H1 (cell line): ENCODE measurements at regions not wholly inside any gene's neighbourhood (a gene's known extent, or its start where the extent isn't known, plus 50 kb on each side); places are given as distances from the start of the nearest gene placed in this dataset.

Source experiments
- CTCF ChIA-PET: fragments of 300-600 bp; sonication (Branson Sonifier 250); formaldehyde crosslinking; loops from one replicate; lab custom pipeline; 2021; ENCODE audit not compliant: partially characterized antibody; lab: Charles Lee
- POLR2A ChIA-PET: fragments of 300-600 bp; sonication (Branson Sonifier 250); formaldehyde crosslinking; loops from one replicate; lab custom pipeline; 2021; ENCODE audit warnings: inconsistent platforms; ENCODE audit not compliant: partially characterized antibody; lab: Charles Lee
- DNase-seq, 2 experiments: peaks; one replicate each; pipeline versions ENCODE4 v3.0.0 to v3.0.0-alpha.2; 2010 to 2022; ENCODE audit warnings: low spot score in 2 of 2, low read depth in 1 of 2, mixed read lengths in 1 of 2
- FAIRE-seq: peaks from 2 replicates; lab custom pipeline; 2011; peaks lifted over from hg19 to GRCh38; lab: Jason Lieb, UNC
- H2AFZ ChIP-seq: 2 replicates; pipeline ENCODE4 v1.8.1; 2012; ENCODE audit warnings: low read length, inconsistent platforms
- H2AK5ac ChIP-seq: 2 replicates; pipeline ENCODE4 v1.6.1; 2013; ENCODE audit warnings: low read depth, low read length
- H2BK120ac ChIP-seq: replicated peaks from 2 replicates; pipeline ENCODE3; 2013; ENCODE audit warnings: low read depth, low read length, inconsistent platforms
- H2BK12ac ChIP-seq: 2 replicates; pipeline ENCODE4 v1.6.1; 2013; ENCODE audit warnings: low read depth, low read length
- H2BK15ac ChIP-seq: 2 replicates; pipeline ENCODE4 v1.6.1; 2013; ENCODE audit warnings: low read length
- H2BK20ac ChIP-seq: 2 replicates; pipeline ENCODE4 v1.6.1; 2013; ENCODE audit warnings: low read length
- H2BK5ac ChIP-seq: 2 replicates; pipeline ENCODE4 v1.6.1; 2013; ENCODE audit warnings: low read depth, low read length
- H3K14ac ChIP-seq: 2 replicates; pipeline ENCODE4 v1.6.1; 2013; ENCODE audit warnings: inconsistent platforms; ENCODE audit not compliant: insufficient read length
- H3K18ac ChIP-seq: 2 replicates; pipeline ENCODE4 v1.6.1; 2013; ENCODE audit warnings: low read length; ENCODE audit errors: extremely low read depth
- H3K23ac ChIP-seq: 2 replicates; pipeline ENCODE4 v1.6.1; 2013; ENCODE audit warnings: inconsistent platforms; ENCODE audit not compliant: insufficient read length
- H3K23me2 ChIP-seq: 2 replicates; pipeline ENCODE4 v1.6.1; 2013; ENCODE audit warnings: low read depth, low read length
- H3K27ac ChIP-seq: 2 replicates; pipeline ENCODE4 v1.6.1; 2011; ENCODE audit warnings: low read depth, low read length, inconsistent platforms
- H3K27me3 ChIP-seq, 4 experiments: replicated peaks in 1 of 4; 1 replicate in 1 of 4; 2 replicates in 3 of 4; pipeline versions ENCODE4 v1.6.1 to v1.8.1; 2011 to 2013; ENCODE audit warnings: low read length in 3 of 4, mild to moderate bottlenecking in 3 of 4, inconsistent platforms in 2 of 4, mixed read lengths in 2 of 4, moderate library complexity in 1 of 4; ENCODE audit not compliant: control insufficient read depth in 3 of 4, insufficient read depth in 3 of 4; ENCODE audit errors: extremely low read depth in 1 of 4
- H3K36me3 ChIP-seq, 4 experiments: 2 replicates each; pipeline versions ENCODE4 v1.6.1 to v1.8.1; 2011 to 2013; ENCODE audit warnings: mild to moderate bottlenecking in 4 of 4, low read length in 3 of 4, moderate library complexity in 2 of 4, control low read depth in 1 of 4, inconsistent platforms in 1 of 4; ENCODE audit not compliant: insufficient read depth in 4 of 4, control insufficient read depth in 2 of 4
- H3K4ac ChIP-seq: replicated peaks from 2 replicates; pipeline ENCODE3; 2013; ENCODE audit warnings: low read length, low read depth, mixed read lengths, inconsistent platforms; ENCODE audit not compliant: insufficient read length
- H3K4me1 ChIP-seq, 4 experiments: replicated peaks in 1 of 4; 1 replicate in 1 of 4; 2 replicates in 3 of 4; pipeline versions ENCODE4 v1.6.1 to v1.8.1; 2011 to 2013; ENCODE audit warnings: low read length in 3 of 4, inconsistent platforms in 2 of 4, mixed read lengths in 1 of 4; ENCODE audit not compliant: insufficient read depth in 4 of 4, control insufficient read depth in 3 of 4
- H3K4me2 ChIP-seq, 2 experiments: 2 replicates each; pipeline versions ENCODE4 v1.6.1 to v1.8.1; 2011 to 2013; ENCODE audit warnings: low read depth in 2 of 2, low read length in 2 of 2, control low read depth in 1 of 2, inconsistent platforms in 1 of 2, mild to moderate bottlenecking in 1 of 2; ENCODE audit not compliant: insufficient read depth in 1 of 2
- H3K4me3 ChIP-seq, 4 experiments: fragments of 200-600, 300-600 bp in 1 of 4; sonication (generic), shearing (Covaris generic), sonication (Bioruptor Twin) in 1 of 4; 2 replicates each; pipeline versions ENCODE4 v1.5.1 to v1.8.1; 2011 to 2016; ENCODE audit warnings: low read length in 4 of 4, low read depth in 3 of 4, control low read depth in 2 of 4, inconsistent platforms in 2 of 4, mild to moderate bottlenecking in 2 of 4, mixed read lengths in 1 of 4, moderate library complexity in 1 of 4; ENCODE audit not compliant: insufficient read depth in 2 of 4; ENCODE audit errors: extremely low read depth in 1 of 4
- H3K56ac ChIP-seq: replicated peaks from 2 replicates; pipeline ENCODE3; 2013; ENCODE audit warnings: low read depth, mild to moderate bottlenecking, mixed read lengths, low read length, inconsistent platforms; ENCODE audit not compliant: insufficient read length
- H3K79me1 ChIP-seq: 2 replicates; pipeline ENCODE4 v1.6.1; 2013; ENCODE audit warnings: low read depth, low read length, control low read depth
- H3K79me2 ChIP-seq, 2 experiments: 2 replicates each; pipeline versions ENCODE4 v1.6.1 to v1.8.1; 2012 to 2013; ENCODE audit warnings: low read length in 2 of 2, mild to moderate bottlenecking in 2 of 2, inconsistent platforms in 1 of 2; ENCODE audit not compliant: insufficient read depth in 2 of 2, control insufficient read depth in 1 of 2
- H3K9ac ChIP-seq, 4 experiments: replicated peaks in 1 of 4; 1 replicate in 1 of 4; 2 replicates in 3 of 4; pipeline versions ENCODE4 v1.6.1 to v1.8.1; 2011 to 2013; ENCODE audit warnings: low read depth in 3 of 4, low read length in 3 of 4, control low read depth in 2 of 4, mild to moderate bottlenecking in 2 of 4, moderate library complexity in 2 of 4, inconsistent platforms in 1 of 4; ENCODE audit errors: extremely low read depth in 1 of 4
- H3K9me3 ChIP-seq, 2 experiments: 2 replicates each; pipeline versions ENCODE4 v1.6.1 to v1.8.1; 2012 to 2013; ENCODE audit warnings: mild to moderate bottlenecking in 2 of 2, moderate library complexity in 2 of 2, control low read depth in 1 of 2, inconsistent platforms in 1 of 2, low read depth in 1 of 2, low read length in 1 of 2, mixed read lengths in 1 of 2; ENCODE audit not compliant: insufficient read depth in 2 of 2
- H4K20me1 ChIP-seq, 2 experiments: replicated peaks in 1 of 2; 2 replicates each; pipeline versions ENCODE3 to v1.8.1; 2011 to 2013; ENCODE audit warnings: inconsistent platforms in 2 of 2, low read length in 2 of 2, mild to moderate bottlenecking in 1 of 2; ENCODE audit not compliant: insufficient read depth in 2 of 2, control insufficient read depth in 1 of 2
- H4K5ac ChIP-seq: 2 replicates; pipeline ENCODE4 v1.6.1; 2013; ENCODE audit warnings: low read length, low read depth, mixed read lengths, inconsistent platforms; ENCODE audit not compliant: insufficient read length
- H4K8ac ChIP-seq: 2 replicates; pipeline ENCODE4 v1.8.0; 2013; ENCODE audit warnings: mild to moderate bottlenecking, moderate library complexity, low read length, inconsistent platforms; ENCODE audit not compliant: insufficient read depth; ENCODE audit errors: extremely low read depth
- H4K91ac ChIP-seq: replicated peaks from 2 replicates; pipeline ENCODE3; 2013; ENCODE audit warnings: low read length, mixed read lengths, inconsistent platforms; ENCODE audit not compliant: insufficient read length
- CBX5 ChIP-seq: fragments of 300-800, 300-1000 bp; sonication (generic); IDR thresholded peaks from 2 replicates; pipeline ENCODE4 v1.7.1; 2016; ENCODE audit warnings: antibody characterized with exemption, low read length, low read depth
- FOSL1 ChIP-seq: IDR thresholded peaks from 2 replicates; pipeline ENCODE4 v1.6.1; 2011; ENCODE audit warnings: mild to moderate bottlenecking, low read depth, low read length, moderate library complexity; ENCODE audit not compliant: insufficient read depth
- GTF2F1 ChIP-seq: IDR thresholded peaks from 2 replicates; pipeline ENCODE4 v1.6.1; 2012; ENCODE audit warnings: low read depth, low read length, improper control_type of control experiment, borderline replicate concordance
- RXRA ChIP-seq: IDR thresholded peaks from 2 replicates; pipeline ENCODE4 v1.6.1; 2011; ENCODE audit warnings: low read depth, mild to moderate bottlenecking, low read length, moderate library complexity; ENCODE audit not compliant: insufficient read depth
- SIRT6 ChIP-seq: IDR thresholded peaks from one replicate; pipeline ENCODE4 v1.7.1; 2012; ENCODE audit warnings: low read length, inconsistent platforms
- TAF7 ChIP-seq: optimal IDR thresholded peaks from 2 replicates; pipeline ENCODE3; 2011; ENCODE audit warnings: low read depth, mild to moderate bottlenecking, inconsistent platforms, low read length, moderate library complexity, borderline replicate concordance
- WGBS, 2 experiments: shearing (Covaris generic) in 1 of 2; methylation state at CpG; one replicate each; pipeline versions ENCODE4 v1.1.6 to v1.1.7; 2013 to 2015; ENCODE audit warnings: low lambda C conversion rate in 2 of 2, mixed read lengths in 2 of 2, inconsistent platforms in 1 of 2, low coverage in 1 of 2, missing lambda C conversion rate in 1 of 2; ENCODE audit not compliant: insufficient replicate concordance in 2 of 2, insufficient coverage in 1 of 2, insufficient read length in 1 of 2; ENCODE audit errors: extremely low coverage in 1 of 2, missing lambda C conversion rate in 1 of 2; 5-methylcytosine and 5-hydroxymethylcytosine counted together

DNA sequence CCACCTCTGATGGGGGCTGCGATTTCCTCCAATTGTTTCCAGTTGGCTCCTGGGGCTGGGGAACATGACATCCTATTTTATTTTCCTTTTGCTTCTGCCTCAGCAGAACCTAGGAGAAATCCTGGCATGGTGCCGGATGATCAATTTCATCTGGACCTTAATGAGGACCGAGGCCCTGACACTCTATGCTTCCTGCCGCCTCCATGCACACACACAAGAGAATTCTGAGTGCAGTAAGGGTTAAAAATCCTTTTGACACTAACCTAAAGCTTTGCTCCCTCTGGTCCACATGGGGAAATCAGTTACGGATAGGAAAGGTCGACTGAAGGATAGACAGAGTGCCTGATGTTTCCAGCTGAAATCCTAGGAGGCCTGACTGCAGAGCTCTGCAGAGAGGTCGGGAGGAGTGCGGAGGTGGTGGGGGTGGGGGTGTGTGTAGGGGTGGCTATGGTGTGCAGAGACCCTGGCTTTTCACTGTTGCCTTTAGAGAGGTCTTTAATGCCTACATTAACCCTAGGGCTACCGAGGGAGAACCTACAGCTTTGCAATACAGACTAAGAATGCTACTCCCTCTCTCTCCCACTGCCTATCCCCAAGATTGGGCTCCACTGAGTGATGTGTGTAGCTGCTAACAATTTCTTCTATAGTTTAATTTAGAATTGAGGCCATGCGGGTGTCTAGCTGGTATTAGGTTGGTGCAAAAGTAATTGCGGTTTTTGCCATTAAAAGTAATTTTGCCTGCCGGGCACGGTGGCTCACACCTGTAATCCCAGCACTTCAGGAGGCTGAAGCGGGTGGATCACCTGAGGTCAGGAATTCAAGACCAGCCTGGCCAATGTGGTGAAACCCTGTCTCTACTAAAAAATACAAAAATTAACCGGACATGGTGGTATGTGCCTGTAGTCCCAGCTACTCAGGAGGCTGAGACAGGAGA is 53.6 kb upstream of the INCENP start:
- no peak overlapping the region for H2AK5ac ChIP-seq
- H2BK15ac ChIP-seq = no peak overlapping the region
- H4K5ac ChIP-seq = no peak overlapping the region
- no peak overlapping the region for H2AFZ ChIP-seq
- no peak overlapping the region for H2BK20ac ChIP-seq
- H3K36me3 ChIP-seq = no peaks in the 10 kb centered on the region
- H3K23me2 ChIP-seq = 0 out of 2 replicates have a peak, but pooled peaks cover 1% of the 10 kb centered on the region
- no peaks in the 10 kb centered on the region for H3K9me3 ChIP-seq
- H3K9ac ChIP-seq = no peak overlapping the region
- H2BK120ac ChIP-seq = no peak overlapping the region
- CTCF ChIA-PET = interaction anchor here (1.1 to 11.9 kb wide), 5 partner anchors 11 to 172 kb away, joined by 3 to 84 read pairs (median 5); no protein-coding TSS in a partner anchor
- H3K4ac ChIP-seq = no peak overlapping the region
- H3K27me3 ChIP-seq = no peaks in the 10 kb centered on the region
- H2BK12ac ChIP-seq = no peak overlapping the region
- POLR2A ChIA-PET = no interaction called here
- H3K4me1 ChIP-seq = no peaks in the 10 kb centered on the region
- H4K20me1 ChIP-seq = no peaks in the 10 kb centered on the region
- H3K23ac ChIP-seq = no peak overlapping the region
- H3K79me1 ChIP-seq = no peaks in the 10 kb centered on the region
- no peak overlapping the region for H3K27ac ChIP-seq
- H3K4me2 ChIP-seq = no peak overlapping the region
- 82% methylated on average over 15 of the region's 15 CpGs; no CpG with 5 or more reads in 1 of the 2 experiments for WGBS, 2 experiments
- TF ChIP-seq CBX5 (no peak), TAF7 (no peak), SIRT6 (no peak), RXRA (no peak), GTF2F1 (no peak), FOSL1 (no peak)
- no peak overlapping the region for H3K4me3 ChIP-seq
- no peak for FAIRE-seq
- no peak overlapping the region for H3K18ac ChIP-seq
- no peak overlapping the region for H2BK5ac ChIP-seq
- no peak overlapping the region for H4K8ac ChIP-seq
- no peak overlapping the region for H3K56ac ChIP-seq
- no peak overlapping the region for H4K91ac ChIP-seq
- no peak for DNase-seq
- H3K14ac ChIP-seq = no peak overlapping the region
- no peaks in the 10 kb centered on the region for H3K79me2 ChIP-seq
